Pancreas (tissue), 10 donors: ENCODE measurements at regions not wholly inside any gene's neighbourhood (a gene's known extent, or its start where the extent isn't known, plus 50 kb on each side); places are given as distances from the start of the nearest gene placed in this dataset.
A peak's percentile ranks its signal among the peaks of the same experiment; 100 is the strongest.

Experiments used
- ATAC-seq, 4 donors: fragments of 200-7000 bp; cut with Tn5 transposase; one replicate each; pipeline versions ENCODE4 v1.8.0 to v1.9.1; 2020; ENCODE audit warnings: mild to moderate bottlenecking in 4 of 4, moderate library complexity in 4 of 4
- DNase-seq, 6 donors: peaks; one replicate each; pipeline ENCODE4 v3.0.0-alpha.2; 2020
- FAIRE-seq: peaks from 2 replicates; lab custom pipeline; 2012; peaks lifted over from hg19 to GRCh38; lab: Jason Lieb, UNC
- H3K27ac ChIP-seq, 4 donors: fragments of 200-600 bp; sonication (generic); 1 replicate in 3 of 4; 2 replicates in 1 of 4; pipeline versions ENCODE4 v1.5.0 to v1.8.0; 2020
- H3K27me3 ChIP-seq, 4 donors: fragments of 200-600 bp; one replicate each; pipeline ENCODE4 v1.8.0; 2021
- H3K36me3 ChIP-seq, 3 donors: fragments of 200-600 bp; sonication (generic) in 1 of 3; one replicate each; pipeline versions ENCODE4 v1.5.0 to v1.8.0; 2020 to 2021
- H3K4me1 ChIP-seq, 3 donors: fragments of 200-600 bp; one replicate each; pipeline ENCODE4 v1.8.0; 2021
- H3K4me3 ChIP-seq, 4 donors: fragments of 200-600 bp; sonication (generic) in 2 of 4; one replicate each; pipeline versions ENCODE4 v1.5.0 to v1.8.0; 2020 to 2021
- H3K9me3 ChIP-seq, 4 donors: fragments of 200-600 bp; one replicate each; pipeline ENCODE4 v1.8.0; 2021
- WGBS, 2 donors: extraction: QIAGEN DNeasy Blood & Tissue Kit; methylation state at CpG; one replicate each; pipeline ENCODE4 v1.1.7; 2013; 5-methylcytosine and 5-hydroxymethylcytosine counted together
- intact Hi-C, 3 donors: fragments of 100-400 bp; cut with DNase I; formaldehyde crosslinking; loops; one replicate each; pipeline versions ENCODE4 v1.11.1 to v1.14.2; 2022
- TF ChIP-seq, protein P1 (sequence below), 4 donors: fragments of 200-600 bp; sonication (generic) in 3 of 4; IDR thresholded peaks; one replicate each; pipeline versions ENCODE4 v1.5.0 to v1.8.0; 2021; ENCODE audit warnings: antibody characterized with exemption in 4 of 4
- donor health status: healthy with polysubstance abuse.
- donor health status: DM: no; HTN: no; CAD: no; lungs with moderate emphysema.
- donor health status: DM: no; HTN: no; CAD: no.
- donor health status: control.
- donor health status: control.
- donor health status: Bipolar disorder and iron deficiency.
- donor health status: DM: yes; HTN: yes; CAD: no.
- donor health status: DM: no; HTN: no; CAD: no.
- donor health status: DM: no; HTN: no; CAD: no.
- donor health status: DM: yes; HTN: yes; CAD: no.

DNA sequence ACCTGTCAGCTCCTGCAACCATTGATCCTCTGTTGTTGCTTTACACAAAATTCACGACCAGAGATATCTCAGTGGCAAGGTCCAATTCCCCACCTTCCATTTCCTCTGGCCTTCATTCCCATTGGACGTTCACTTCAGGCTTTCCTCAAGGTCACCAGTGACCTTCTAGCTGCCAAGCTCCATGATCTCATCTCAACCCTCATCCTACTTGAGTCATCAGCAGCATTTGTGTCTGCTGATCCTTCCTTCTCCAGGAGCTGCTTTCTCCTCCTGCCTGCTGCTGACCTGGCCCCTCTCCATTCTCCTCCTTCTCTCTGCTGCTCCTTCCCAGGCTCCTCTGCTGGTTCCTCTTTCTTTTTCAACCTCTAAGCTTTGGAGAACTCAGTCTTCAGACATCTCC, 66.2 kb upstream of the C10orf90 start:
- Histone ChIP-seq H3K9me3 (no peaks in the 10 kb centered on the region), H3K4me1 (no peaks in the 10 kb centered on the region), H3K27me3 (no peaks in the 10 kb centered on the region), H3K36me3 (no peaks in the 10 kb centered on the region), H3K27ac (no peak overlapping the region), H3K4me3 (no peak overlapping the region)
- intact Hi-C loops, result no loop called here
- no peak for DNase-seq
- FAIRE-seq, result no peak
- TF ChIP-seq, protein P1, sequence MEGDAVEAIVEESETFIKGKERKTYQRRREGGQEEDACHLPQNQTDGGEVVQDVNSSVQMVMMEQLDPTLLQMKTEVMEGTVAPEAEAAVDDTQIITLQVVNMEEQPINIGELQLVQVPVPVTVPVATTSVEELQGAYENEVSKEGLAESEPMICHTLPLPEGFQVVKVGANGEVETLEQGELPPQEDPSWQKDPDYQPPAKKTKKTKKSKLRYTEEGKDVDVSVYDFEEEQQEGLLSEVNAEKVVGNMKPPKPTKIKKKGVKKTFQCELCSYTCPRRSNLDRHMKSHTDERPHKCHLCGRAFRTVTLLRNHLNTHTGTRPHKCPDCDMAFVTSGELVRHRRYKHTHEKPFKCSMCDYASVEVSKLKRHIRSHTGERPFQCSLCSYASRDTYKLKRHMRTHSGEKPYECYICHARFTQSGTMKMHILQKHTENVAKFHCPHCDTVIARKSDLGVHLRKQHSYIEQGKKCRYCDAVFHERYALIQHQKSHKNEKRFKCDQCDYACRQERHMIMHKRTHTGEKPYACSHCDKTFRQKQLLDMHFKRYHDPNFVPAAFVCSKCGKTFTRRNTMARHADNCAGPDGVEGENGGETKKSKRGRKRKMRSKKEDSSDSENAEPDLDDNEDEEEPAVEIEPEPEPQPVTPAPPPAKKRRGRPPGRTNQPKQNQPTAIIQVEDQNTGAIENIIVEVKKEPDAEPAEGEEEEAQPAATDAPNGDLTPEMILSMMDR (IDR thresholded peaks at IDR 0.05), result no peak
- no peak for ATAC-seq
- 24% methylated on average over 2 of the region's 2 CpGs for WGBS, 2 donors

DNA sequence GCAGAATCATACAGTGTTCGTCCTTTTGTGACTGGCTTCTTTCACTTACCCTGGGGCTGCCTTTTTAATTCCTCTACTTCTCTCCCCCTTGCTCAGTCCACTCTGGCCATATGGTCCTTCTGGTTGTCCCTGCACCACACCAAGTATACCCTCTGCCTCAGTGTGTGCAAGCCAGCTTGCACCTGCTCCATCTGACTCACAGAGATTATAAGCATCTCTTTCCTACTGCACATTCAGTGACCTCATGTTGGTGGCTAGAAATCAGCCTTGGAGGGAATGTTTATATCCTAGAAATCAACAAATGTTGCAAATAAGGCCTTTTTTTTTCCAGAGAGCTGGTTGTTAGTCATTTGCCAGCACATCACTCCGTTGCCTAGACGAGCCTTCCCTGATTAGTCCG, 67.5 kb upstream of the C10orf90 start:
- no peak for FAIRE-seq
- Histone ChIP-seq H3K36me3 (no peaks in the 10 kb centered on the region), H3K4me3 (no peak overlapping the region), H3K4me1 (no peaks in the 10 kb centered on the region), H3K9me3 (no peaks in the 10 kb centered on the region), H3K27me3 (no peaks in the 10 kb centered on the region), H3K27ac (no peak overlapping the region)
- no peak for ATAC-seq
- no peak for DNase-seq
- 84 to 89% methylated on average over 4 of the region's 4 CpGs for WGBS, 2 donors
- TF ChIP-seq, protein P1 (IDR thresholded peaks at IDR 0.05), result no peak
- intact Hi-C loops, result no loop called here

DNA sequence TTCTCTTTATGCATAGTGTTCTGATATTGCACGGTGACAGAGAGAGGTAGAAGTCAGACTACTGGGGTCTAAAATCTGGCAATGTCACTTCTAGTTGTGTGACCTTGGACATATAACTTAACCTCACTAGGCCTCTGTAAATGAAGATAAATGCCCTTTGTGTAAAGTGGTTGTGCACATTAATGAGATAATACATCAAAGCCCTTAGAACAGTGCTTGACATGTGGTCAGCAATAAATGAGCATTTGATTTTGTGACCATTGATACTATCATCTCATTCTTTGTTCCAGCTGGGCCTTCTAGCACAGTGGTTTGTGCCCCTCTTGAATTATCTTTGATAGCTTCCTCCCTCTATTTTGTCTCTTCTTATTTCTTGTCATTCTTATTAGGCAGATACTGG, 74.1 kb upstream of the C10orf90 start:
- no peak for ATAC-seq
- Histone ChIP-seq H3K4me1 (no peaks in the 10 kb centered on the region), H3K36me3 (no peaks in the 10 kb centered on the region), H3K9me3 (no peaks in the 10 kb centered on the region), H3K27ac (no peak overlapping the region), H3K27me3 (no peaks in the 10 kb centered on the region), H3K4me3 (no peak overlapping the region)
- WGBS, 2 donors, result 62 to 76% methylated on average over 1 of the region's 1 CpG
- intact Hi-C loops, result loop anchor here in 1 of 3 donors (10.0 kb wide), 1 partner anchor 760 kb away; no protein-coding TSS in a partner anchor
- TF ChIP-seq, protein P1 (IDR thresholded peaks at IDR 0.05), result no peak
- no peak for FAIRE-seq
- DNase-seq, result no peak

DNA sequence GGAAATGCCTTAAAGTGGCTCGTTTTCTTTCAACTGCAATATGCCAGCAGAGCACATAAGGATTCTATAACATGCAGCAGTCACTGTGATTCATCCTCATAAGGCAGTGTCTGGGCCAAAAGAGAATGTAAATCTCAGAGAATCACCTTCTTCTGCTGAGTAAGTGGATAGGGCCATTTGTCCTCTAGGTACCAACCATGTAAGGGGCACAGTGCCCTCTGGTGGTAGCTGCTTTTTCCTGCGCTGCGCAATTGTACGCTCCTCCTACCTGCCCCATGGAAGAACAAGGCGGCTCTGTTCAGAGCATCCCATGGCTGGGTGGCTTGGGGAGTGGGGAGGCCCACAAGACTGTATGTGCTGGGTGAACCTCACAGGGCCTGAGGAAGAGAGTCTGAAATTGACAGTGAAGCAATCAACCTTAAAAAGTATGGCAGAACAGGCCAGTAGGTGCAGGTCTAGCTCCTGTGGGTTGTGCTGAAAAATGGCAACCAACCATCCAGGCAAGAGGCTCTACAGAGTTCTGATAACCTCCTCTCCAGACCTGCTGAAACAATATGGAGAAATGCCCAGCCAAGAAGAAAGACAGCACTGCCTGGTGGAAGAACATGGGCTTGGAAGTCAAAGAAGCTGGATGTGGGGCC, 78.6 kb upstream of the C10orf90 start:
- DNase-seq, result peak; percentile 61 to 91 (median 82)
- no peaks in the 10 kb centered on the region for H3K9me3 ChIP-seq
- no peak overlapping the region for H3K4me3 ChIP-seq
- H3K27ac ChIP-seq, result no peak overlapping the region
- H3K4me1 ChIP-seq, result no peaks in the 10 kb centered on the region
- 11 to 14% methylated on average over 5 of the region's 5 CpGs for WGBS, 2 donors
- TF ChIP-seq, protein P1 (IDR thresholded peaks at IDR 0.05), result peak; percentile 73 to 82 (median 76)
- H3K36me3 ChIP-seq, result no peaks in the 10 kb centered on the region
- peak; percentile 85 to 99 (median 95) for ATAC-seq
- no peaks in the 10 kb centered on the region for H3K27me3 ChIP-seq
- FAIRE-seq, result no peak
- intact Hi-C loops, result loop anchor here in 1 of 3 donors (10.0 kb wide), 1 partner anchor 764 kb away; no protein-coding TSS in a partner anchor

DNA sequence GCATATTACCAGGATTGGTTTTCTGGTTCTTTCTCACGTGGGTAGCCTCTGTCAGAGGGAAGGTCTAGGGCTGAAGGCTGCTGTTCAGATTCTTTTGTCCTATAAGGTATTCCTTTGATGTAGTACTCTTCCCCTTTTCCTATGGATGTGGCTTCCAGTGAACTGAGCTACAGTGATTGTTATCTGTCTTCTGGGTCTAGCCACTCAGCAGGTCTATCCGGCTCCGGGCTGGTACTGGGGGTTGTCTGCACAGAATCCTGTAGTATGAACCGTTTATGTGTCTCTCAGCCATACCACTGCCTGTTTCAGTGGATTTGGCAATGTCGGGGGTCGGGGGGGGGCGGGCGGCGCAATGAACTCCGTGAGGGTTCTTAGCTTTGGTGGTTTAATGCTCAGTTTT, 84.5 kb upstream of the C10orf90 start:
- no peaks in the 10 kb centered on the region for H3K9me3 ChIP-seq
- intact Hi-C loops, result no loop called here
- ATAC-seq, result no peak
- no peaks in the 10 kb centered on the region for H3K27me3 ChIP-seq
- H3K4me1 ChIP-seq, result no peaks in the 10 kb centered on the region
- WGBS, 2 donors, result 73 to 87% methylated on average over 10 of the region's 10 CpGs
- H3K4me3 ChIP-seq, result no peak overlapping the region
- TF ChIP-seq, protein P1 (IDR thresholded peaks at IDR 0.05), result no peak
- DNase-seq, result no peak
- no peak overlapping the region for H3K27ac ChIP-seq
- H3K36me3 ChIP-seq, result no peaks in the 10 kb centered on the region
- no peak for FAIRE-seq
